Activated CD4-positive, CD25-positive, alpha-beta regulatory T cell (primary cell): ENCODE measurements at regions not wholly inside any gene's neighbourhood (a gene's known extent, or its start where the extent isn't known, plus 50 kb on each side); places are given as distances from the start of the nearest gene placed in this dataset.
"Not testable (repeated sequence)": the region's sequence is repeated elsewhere in the genome, so short reads cannot be mapped to it uniquely, and the experiment has no call there.

ENCODE experiments used
- DNase-seq, 4 experiments: peaks; one replicate each; lab custom pipeline; 2025; lab: John Stamatoyannopoulos, UW

- DNase-seq, result no peak
Observed at GRCh38 chr1:10867914-10868598, 71.6 kb upstream of the CASZ1 start.

GRCh38 chr1:10868599-10868965 is 72.1 kb upstream of the CASZ1 start:
- DNase-seq, result no peak

- DNase-seq, result no peak
Observed at GRCh38 chr1:10869933-10870332, 73.5 kb upstream of the CASZ1 start.

- no peak for DNase-seq
Observed at GRCh38 chr1:10870493-10871096, 74.1 kb upstream of the CASZ1 start.

GRCh38 chr1:10873189-10873588 is 76.7 kb upstream of the CASZ1 start:
- DNase-seq, result no peak

GRCh38 chr1:10874351-10874750 is 77.9 kb upstream of the CASZ1 start:
- no peak for DNase-seq

- DNase-seq, result no peak
Observed at GRCh38 chr1:10877894-10878293, 81.4 kb upstream of the CASZ1 start.

GRCh38 chr1:10878469-10878868 is 82.0 kb upstream of the CASZ1 start:
- DNase-seq, result no peak

- no peak for DNase-seq
Observed at GRCh38 chr1:10880063-10880462, 83.6 kb upstream of the CASZ1 start.

GRCh38 chr1:10881046-10881445 is 84.6 kb upstream of the CASZ1 start:
- DNase-seq, result no peak

GRCh38 chr1:10882069-10882468 is 85.6 kb upstream of the CASZ1 start:
- no peak for DNase-seq

GRCh38 chr1:10887032-10887431 is 90.6 kb upstream of the CASZ1 start:
- DNase-seq, result not testable (repeated sequence)

- DNase-seq, result no peak
Observed at GRCh38 chr1:10888291-10888690, 91.8 kb upstream of the CASZ1 start.

- DNase-seq, result no peak
Observed at GRCh38 chr1:10888791-10889649, 92.6 kb upstream of the CASZ1 start.

- no peak for DNase-seq
Observed at GRCh38 chr1:10889650-10890353, 93.4 kb upstream of the CASZ1 start.

GRCh38 chr1:10890491-10891071 is 94.1 kb upstream of the CASZ1 start:
- no peak for DNase-seq

- DNase-seq, result no peak
Observed at GRCh38 chr1:10891091-10891490, 94.6 kb upstream of the CASZ1 start.

GRCh38 chr1:10892138-10893065 is 96.0 kb upstream of the CASZ1 start:
- DNase-seq, result no peak

GRCh38 chr1:10895621-10896020 is 99.2 kb upstream of the CASZ1 start:
- no peak for DNase-seq

GRCh38 chr1:10896673-10897072 is 100.2 kb upstream of the CASZ1 start:
- DNase-seq, result no peak
